Gastroesophageal sphincter (tissue), 4 donors: ENCODE measurements at regions not wholly inside any gene's neighbourhood (a gene's known extent, or its start where the extent isn't known, plus 50 kb on each side); places are given as distances from the start of the nearest gene placed in this dataset.

ENCODE experiments used
- ATAC-seq: fragments of 150-250 bp; one replicate; pipeline ENCODE4 v1.9.1; 2016; ENCODE audit warnings: mild to moderate bottlenecking, moderate library complexity
- H3K27ac ChIP-seq, 4 donors: fragments of 200-600 bp; sonication (generic) in 3 of 4; 1 replicate in 3 of 4; 2 replicates in 1 of 4; pipeline ENCODE4 v1.5.1; 2016 to 2019
- H3K27me3 ChIP-seq: fragments of 200-600 bp; sonication (generic); one replicate; pipeline ENCODE4 v1.5.1; 2019
- H3K36me3 ChIP-seq, 2 donors: fragments of 200-600 bp; sonication (generic); one replicate each; pipeline ENCODE4 v1.5.1; 2019; ENCODE audit warnings: control low read depth in 1 of 2
- H3K4me1 ChIP-seq, 3 donors: fragments of 200-600 bp; sonication (generic); 1 replicate in 2 of 3; 2 replicates in 1 of 3; pipeline ENCODE4 v1.5.1; 2016 to 2019; ENCODE audit warnings: control low read depth in 2 of 3
- H3K4me3 ChIP-seq, 2 donors: fragments of 200-600 bp; sonication (generic); one replicate each; pipeline ENCODE4 v1.5.1; 2019; ENCODE audit warnings: mild to moderate bottlenecking in 1 of 2, moderate library complexity in 1 of 2
- H3K9me3 ChIP-seq, 3 donors: fragments of 200-600 bp; sonication (generic); one replicate each; pipeline ENCODE4 v1.5.1; 2017 to 2019; ENCODE audit warnings: control low read depth in 2 of 3
- EP300 ChIP-seq: sonication (generic); formaldehyde crosslinking; IDR thresholded peaks from one replicate; pipeline ENCODE4 v1.6.1; 2017; ENCODE audit warnings: antibody characterized with exemption, mild to moderate bottlenecking
- POLR2A ChIP-seq, 2 donors: fragments of 450-650 bp; IDR thresholded peaks; one replicate each; pipeline ENCODE4 v1.6.1; 2017; ENCODE audit warnings: antibody characterized with exemption in 2 of 2, mild to moderate bottlenecking in 2 of 2, moderate library complexity in 1 of 2
- POLR2AphosphoS5 ChIP-seq: sonication (generic); formaldehyde crosslinking; IDR thresholded peaks from one replicate; pipeline ENCODE4 v1.6.1; 2017; ENCODE audit warnings: antibody characterized with exemption
- WGBS, 2 donors: methylation state at CpG; one replicate each; pipeline ENCODE4 v1.1.5; 2018; ENCODE audit warnings: low coverage in 1 of 2; 5-methylcytosine and 5-hydroxymethylcytosine counted together
- TF ChIP-seq, protein P1 (sequence below), 4 experiments: fragments of 200-600 bp in 2 of 4; fragments of 450-650 bp in 2 of 4; sonication (generic) in 1 of 4; IDR thresholded peaks; one replicate each; pipeline ENCODE4 v1.5.1; 2017 to 2019; ENCODE audit warnings: antibody characterized with exemption in 4 of 4, mild to moderate bottlenecking in 2 of 4, moderate library complexity in 2 of 4

DNA sequence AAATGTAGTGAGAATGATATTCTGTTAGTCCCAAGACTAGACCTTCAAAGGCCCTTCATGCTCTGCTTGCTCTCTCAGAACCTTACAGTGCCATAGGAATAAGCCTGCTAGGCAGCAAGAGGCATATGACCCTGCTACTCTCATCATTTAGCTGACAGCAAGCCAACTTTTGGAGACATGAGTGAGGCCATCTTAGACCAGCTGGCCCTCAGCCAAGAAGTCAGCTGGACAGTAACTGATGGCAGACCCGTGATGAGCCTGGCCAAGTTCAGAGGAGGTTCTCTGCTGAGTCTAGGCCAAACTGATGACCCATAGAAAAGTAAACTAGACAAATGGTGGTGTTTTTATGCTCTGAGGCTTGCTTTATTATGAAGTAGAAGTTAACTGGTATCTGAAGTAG, 82.6 kb downstream of the C18orf54 start:
- 20% methylated on average over 1 of the region's 1 CpG; no CpG with 5 or more reads in 1 of the 2 donors for WGBS, 2 donors
- Histone ChIP-seq H3K27me3 (peaks cover 8% of the 10 kb centered on the region), H3K4me1 (no peaks in the 10 kb centered on the region), H3K36me3 (no peaks in the 10 kb centered on the region), H3K4me3 (no peak overlapping the region), H3K27ac (no peak overlapping the region), H3K9me3 (no peaks in the 10 kb centered on the region)
- TF ChIP-seq POLR2A (IDR thresholded peaks at IDR 0.05): no peak
- TF ChIP-seq POLR2AphosphoS5: no peak
- TF ChIP-seq EP300: no peak
- TF ChIP-seq, protein P1, sequence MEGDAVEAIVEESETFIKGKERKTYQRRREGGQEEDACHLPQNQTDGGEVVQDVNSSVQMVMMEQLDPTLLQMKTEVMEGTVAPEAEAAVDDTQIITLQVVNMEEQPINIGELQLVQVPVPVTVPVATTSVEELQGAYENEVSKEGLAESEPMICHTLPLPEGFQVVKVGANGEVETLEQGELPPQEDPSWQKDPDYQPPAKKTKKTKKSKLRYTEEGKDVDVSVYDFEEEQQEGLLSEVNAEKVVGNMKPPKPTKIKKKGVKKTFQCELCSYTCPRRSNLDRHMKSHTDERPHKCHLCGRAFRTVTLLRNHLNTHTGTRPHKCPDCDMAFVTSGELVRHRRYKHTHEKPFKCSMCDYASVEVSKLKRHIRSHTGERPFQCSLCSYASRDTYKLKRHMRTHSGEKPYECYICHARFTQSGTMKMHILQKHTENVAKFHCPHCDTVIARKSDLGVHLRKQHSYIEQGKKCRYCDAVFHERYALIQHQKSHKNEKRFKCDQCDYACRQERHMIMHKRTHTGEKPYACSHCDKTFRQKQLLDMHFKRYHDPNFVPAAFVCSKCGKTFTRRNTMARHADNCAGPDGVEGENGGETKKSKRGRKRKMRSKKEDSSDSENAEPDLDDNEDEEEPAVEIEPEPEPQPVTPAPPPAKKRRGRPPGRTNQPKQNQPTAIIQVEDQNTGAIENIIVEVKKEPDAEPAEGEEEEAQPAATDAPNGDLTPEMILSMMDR (IDR thresholded peaks at IDR 0.05): no peak
- no peak for ATAC-seq

DNA sequence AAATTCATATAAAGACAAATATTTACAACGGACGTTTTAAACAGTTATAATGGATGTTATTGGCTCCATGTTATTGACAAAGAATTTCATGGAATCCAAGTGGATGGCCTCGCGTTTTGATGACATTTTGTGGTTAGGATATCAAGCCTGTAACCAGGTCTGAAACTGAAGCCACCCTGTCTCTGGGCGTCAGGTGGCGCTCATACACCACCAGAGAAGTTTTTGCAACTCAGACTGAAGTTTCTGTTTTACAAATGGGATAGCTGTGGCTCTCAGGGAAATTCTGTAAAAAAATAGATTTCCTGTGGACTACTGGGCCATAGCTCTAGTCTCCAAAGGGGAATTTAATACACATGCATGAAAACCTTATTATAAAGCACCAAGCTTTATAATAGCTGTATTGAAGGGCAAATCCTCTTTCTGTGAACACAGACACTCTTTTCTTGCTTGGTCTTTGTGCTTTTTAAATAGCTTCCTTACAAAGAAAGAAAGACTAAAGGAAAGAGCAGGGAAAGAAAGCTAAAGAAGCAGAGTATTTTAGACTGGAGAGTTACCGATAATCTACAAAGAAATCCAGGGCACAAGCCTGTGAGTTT, 86.7 kb downstream of the C18orf54 start:
- 7 to 28% methylated on average over 3 to 7 of the region's 7 CpGs for WGBS, 2 donors
- Histone ChIP-seq H3K4me3 (no peak overlapping the region), H3K27ac (no peak overlapping the region), H3K27me3 (peaks cover 8% of the 10 kb centered on the region), H3K9me3 (no peaks in the 10 kb centered on the region), H3K4me1 (no peaks in the 10 kb centered on the region), H3K36me3 (no peaks in the 10 kb centered on the region)
- ATAC-seq: no peak
- no peak for TF ChIP-seq EP300
- TF ChIP-seq, protein P1 (IDR thresholded peaks at IDR 0.05): peak in 2 of 4 experiments; percentile 19 to 48

DNA sequence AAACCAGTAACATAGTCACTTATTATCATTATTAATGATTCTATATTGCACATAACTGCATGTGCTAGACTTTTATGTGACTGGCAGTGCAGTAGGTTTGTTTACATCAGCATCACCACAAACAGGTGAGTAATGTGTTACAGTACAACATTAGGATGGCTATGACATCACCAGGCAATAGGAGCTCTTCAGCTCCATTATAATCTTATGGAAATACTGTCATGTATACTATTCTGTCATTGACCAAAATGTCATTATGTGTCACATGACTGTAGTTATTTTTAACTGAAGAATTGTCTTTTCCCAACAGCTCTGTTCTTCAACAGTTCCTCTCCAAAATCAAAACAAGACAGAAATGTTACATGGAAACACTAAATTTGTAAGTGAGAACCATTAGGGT, 96.3 kb downstream of the C18orf54 start:
- Histone ChIP-seq H3K36me3 (no peaks in the 10 kb centered on the region), H3K27ac (no peak overlapping the region), H3K27me3 (no peaks in the 10 kb centered on the region), H3K4me3 (no peak overlapping the region), H3K9me3 (no peaks in the 10 kb centered on the region), H3K4me1 (no peaks in the 10 kb centered on the region)
- no peak for ATAC-seq
- TF ChIP-seq POLR2A (IDR thresholded peaks at IDR 0.05) (no peak), EP300 (no peak), POLR2AphosphoS5 (no peak)
- TF ChIP-seq, protein P1 (IDR thresholded peaks at IDR 0.05): no peak

DNA sequence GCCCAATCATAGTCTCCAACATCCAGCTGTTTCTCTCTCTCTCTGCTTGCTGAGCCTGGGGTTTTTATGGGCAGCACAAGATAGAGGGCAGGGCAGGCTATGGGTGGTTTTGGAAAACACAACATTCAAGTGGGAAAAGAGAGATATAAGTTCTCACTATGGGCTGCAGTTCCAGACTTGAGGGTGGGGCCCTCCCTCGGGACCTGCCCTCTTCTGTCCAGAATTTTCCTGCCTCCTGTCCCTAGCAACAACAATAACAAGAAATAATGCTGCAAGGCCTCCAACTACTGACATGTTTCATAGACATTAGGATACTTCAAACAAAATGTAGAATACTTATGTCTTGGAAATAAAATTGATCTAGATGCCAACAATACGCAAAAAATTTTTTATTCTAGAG, 107.8 kb downstream of the C18orf54 start:
- Histone ChIP-seq H3K36me3 (no peaks in the 10 kb centered on the region), H3K4me1 (no peaks in the 10 kb centered on the region), H3K9me3 (no peaks in the 10 kb centered on the region), H3K27ac (no peak overlapping the region), H3K27me3 (no peaks in the 10 kb centered on the region), H3K4me3 (no peak overlapping the region)
- WGBS, 2 donors: 63 to 65% methylated on average over 2 of the region's 2 CpGs
- no peak for ATAC-seq
- TF ChIP-seq POLR2AphosphoS5 (no peak), POLR2A (IDR thresholded peaks at IDR 0.05) (no peak), EP300 (no peak)
- TF ChIP-seq, protein P1 (IDR thresholded peaks at IDR 0.05): no peak

DNA sequence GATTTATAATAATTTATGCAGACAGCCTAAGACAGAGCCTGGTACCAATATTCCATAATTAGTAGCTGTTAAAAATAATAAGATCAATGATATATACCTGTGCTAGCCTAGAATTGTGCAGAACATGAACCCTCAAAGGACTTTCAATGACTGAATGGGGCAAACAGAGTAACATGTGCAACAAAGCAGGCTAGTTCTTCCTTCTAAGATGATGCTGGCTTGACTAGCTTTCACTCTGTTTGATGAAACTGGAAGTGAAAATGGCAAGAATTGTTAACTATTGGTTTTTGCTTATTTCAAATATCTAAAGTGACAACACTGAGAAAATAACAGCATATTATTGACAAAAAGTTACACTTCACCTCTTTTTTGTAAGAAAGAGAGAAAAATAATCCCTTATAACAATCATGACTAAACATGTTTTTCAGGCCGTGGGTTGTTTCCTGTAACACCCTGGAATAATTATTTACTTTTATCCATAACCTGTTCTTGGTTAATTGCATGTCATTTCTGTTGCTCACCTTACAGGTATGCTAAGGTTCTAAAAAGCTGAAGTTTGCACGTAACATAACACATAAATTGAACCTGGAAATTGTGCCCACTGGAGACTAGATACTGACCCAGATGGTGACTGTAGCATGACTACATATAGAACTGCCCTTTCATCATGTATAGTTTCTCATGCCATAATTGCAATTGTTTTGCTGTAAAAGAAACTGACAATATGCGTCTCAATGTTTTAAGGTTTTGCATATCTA, 108.7 kb downstream of the C18orf54 start:
- Histone ChIP-seq H3K27ac (no peak overlapping the region), H3K9me3 (no peaks in the 10 kb centered on the region), H3K27me3 (no peaks in the 10 kb centered on the region), H3K4me1 (no peaks in the 10 kb centered on the region), H3K36me3 (no peaks in the 10 kb centered on the region), H3K4me3 (no peak overlapping the region)
- 91 to 94% methylated on average over 3 of the region's 3 CpGs for WGBS, 2 donors
- no peak for TF ChIP-seq POLR2A (IDR thresholded peaks at IDR 0.05)
- TF ChIP-seq EP300: no peak
- TF ChIP-seq POLR2AphosphoS5: no peak
- TF ChIP-seq, protein P1 (IDR thresholded peaks at IDR 0.05): no peak
- ATAC-seq: no peak
